Stomach (tissue), 8 donors: ENCODE measurements at regions not wholly inside any gene's neighbourhood (a gene's known extent, or its start where the extent isn't known, plus 50 kb on each side); places are given as distances from the start of the nearest gene placed in this dataset.

Source experiments
- DNase-seq, 2 donors: peaks; one replicate each; pipeline versions ENCODE4 v3.0.0 to v3.0.0-alpha.2; 2013 to 2019
- H3K27ac ChIP-seq, 5 donors: fragments of 200-600 bp in 4 of 5; sonication (generic) in 4 of 5; one replicate each; pipeline ENCODE4 v1.5.1; 2013 to 2019; ENCODE audit warnings: mild to moderate bottlenecking in 1 of 5, moderate library complexity in 1 of 5
- H3K27me3 ChIP-seq, 3 donors: fragments of 200-600 bp; sonication (generic); one replicate each; pipeline ENCODE4 v1.5.1; 2017 to 2019; ENCODE audit warnings: mixed run types in 1 of 3
- H3K36me3 ChIP-seq, 4 donors: fragments of 200-600 bp; sonication (generic); 1 replicate in 3 of 4; 2 replicates in 1 of 4; pipeline ENCODE4 v1.5.1; 2016 to 2019
- H3K4me1 ChIP-seq, 4 donors: fragments of 200-600 bp; sonication (generic); one replicate each; pipeline ENCODE4 v1.5.1; 2016 to 2019
- H3K4me3 ChIP-seq, 4 donors: fragments of 200-600 bp; sonication (generic) in 3 of 4; one replicate each; pipeline ENCODE4 v1.5.1; 2016 to 2019; ENCODE audit warnings: mild to moderate bottlenecking in 1 of 4
- H3K9me3 ChIP-seq, 4 donors: fragments of 200-600 bp; sonication (generic); one replicate each; pipeline ENCODE4 v1.5.1; 2016 to 2019
- EP300 ChIP-seq: sonication (generic); formaldehyde crosslinking; IDR thresholded peaks from one replicate; pipeline ENCODE4 v1.6.1; 2017; ENCODE audit warnings: antibody characterized with exemption
- POLR2A ChIP-seq, 4 donors: fragments of 450-650 bp; IDR thresholded peaks; one replicate each; pipeline ENCODE4 v1.6.1; 2016; ENCODE audit warnings: antibody characterized with exemption in 4 of 4, control low read depth in 2 of 4, mild to moderate bottlenecking in 1 of 4, moderate library complexity in 1 of 4
- POLR2AphosphoS5 ChIP-seq, 3 donors: sonication (generic); formaldehyde crosslinking; IDR thresholded peaks; one replicate each; pipeline ENCODE4 v1.6.1; 2016; ENCODE audit warnings: antibody characterized with exemption in 3 of 3
- WGBS, 5 donors: extraction: QIAGEN DNeasy Blood & Tissue Kit in 3 of 5; methylation state at CpG; one replicate each; pipeline versions ENCODE4 v1.1.5 to v1.1.7; 2013 to 2018; 5-methylcytosine and 5-hydroxymethylcytosine counted together
- intact Hi-C: fragments of 100-400 bp; cut with DNase I; formaldehyde crosslinking; loops from one replicate; pipeline ENCODE4 v1.15.1; 2023; ENCODE audit warnings: low total_unique reads
- TF ChIP-seq, protein P1 (sequence below), 7 experiments: fragments of 450-650 bp in 4 of 7; fragments of 200-600 bp in 3 of 7; sonication (generic) in 3 of 7; IDR thresholded peaks; one replicate each; pipeline ENCODE4 v1.5.1; 2016 to 2019; ENCODE audit warnings: antibody characterized with exemption in 7 of 7, control low read depth in 2 of 7, mild to moderate bottlenecking in 1 of 7
- donor health status: healthy with polysubstance abuse.
- donor health status: Bipolar disorder and iron deficiency.
- donor health status: healthy.

DNA sequence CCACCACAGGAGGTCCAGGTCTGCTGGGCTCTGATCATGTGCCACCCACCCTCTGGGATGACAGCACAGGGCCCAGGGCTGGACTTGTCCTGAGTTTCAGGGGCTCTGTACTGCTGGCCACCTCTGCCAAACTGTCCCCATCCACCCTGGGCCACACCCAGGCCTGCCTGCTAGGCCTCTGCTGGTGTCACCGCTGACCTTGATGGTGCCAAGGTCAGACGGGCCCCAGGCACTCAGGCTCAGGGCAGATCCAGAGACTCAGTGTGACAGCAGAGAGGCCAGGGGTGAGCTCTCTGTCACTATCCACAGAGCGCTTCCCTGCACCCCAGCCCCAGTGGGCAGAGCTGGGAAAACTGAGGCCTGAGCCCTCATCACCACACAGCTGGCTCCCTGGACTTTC lies 75.6 kb downstream of the RMI2 start:
- Histone ChIP-seq H3K36me3 (no peaks in the 10 kb centered on the region), H3K4me3 (no peak overlapping the region), H3K27ac (no peak overlapping the region), H3K27me3 (no peaks in the 10 kb centered on the region), H3K4me1 (no peaks in the 10 kb centered on the region), H3K9me3 (no peaks in the 10 kb centered on the region)
- intact Hi-C loops = no loop called here
- no peak for TF ChIP-seq POLR2AphosphoS5 (IDR thresholded peaks at IDR 0.05)
- TF ChIP-seq POLR2A (IDR thresholded peaks at IDR 0.05) = no peak
- no peak for TF ChIP-seq EP300
- TF ChIP-seq, protein P1, sequence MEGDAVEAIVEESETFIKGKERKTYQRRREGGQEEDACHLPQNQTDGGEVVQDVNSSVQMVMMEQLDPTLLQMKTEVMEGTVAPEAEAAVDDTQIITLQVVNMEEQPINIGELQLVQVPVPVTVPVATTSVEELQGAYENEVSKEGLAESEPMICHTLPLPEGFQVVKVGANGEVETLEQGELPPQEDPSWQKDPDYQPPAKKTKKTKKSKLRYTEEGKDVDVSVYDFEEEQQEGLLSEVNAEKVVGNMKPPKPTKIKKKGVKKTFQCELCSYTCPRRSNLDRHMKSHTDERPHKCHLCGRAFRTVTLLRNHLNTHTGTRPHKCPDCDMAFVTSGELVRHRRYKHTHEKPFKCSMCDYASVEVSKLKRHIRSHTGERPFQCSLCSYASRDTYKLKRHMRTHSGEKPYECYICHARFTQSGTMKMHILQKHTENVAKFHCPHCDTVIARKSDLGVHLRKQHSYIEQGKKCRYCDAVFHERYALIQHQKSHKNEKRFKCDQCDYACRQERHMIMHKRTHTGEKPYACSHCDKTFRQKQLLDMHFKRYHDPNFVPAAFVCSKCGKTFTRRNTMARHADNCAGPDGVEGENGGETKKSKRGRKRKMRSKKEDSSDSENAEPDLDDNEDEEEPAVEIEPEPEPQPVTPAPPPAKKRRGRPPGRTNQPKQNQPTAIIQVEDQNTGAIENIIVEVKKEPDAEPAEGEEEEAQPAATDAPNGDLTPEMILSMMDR (IDR thresholded peaks at IDR 0.05) = no peak
- no peak for DNase-seq
- 89 to 100% (median 92%) methylated on average over 3 of the region's 3 CpGs for WGBS, 5 donors

DNA sequence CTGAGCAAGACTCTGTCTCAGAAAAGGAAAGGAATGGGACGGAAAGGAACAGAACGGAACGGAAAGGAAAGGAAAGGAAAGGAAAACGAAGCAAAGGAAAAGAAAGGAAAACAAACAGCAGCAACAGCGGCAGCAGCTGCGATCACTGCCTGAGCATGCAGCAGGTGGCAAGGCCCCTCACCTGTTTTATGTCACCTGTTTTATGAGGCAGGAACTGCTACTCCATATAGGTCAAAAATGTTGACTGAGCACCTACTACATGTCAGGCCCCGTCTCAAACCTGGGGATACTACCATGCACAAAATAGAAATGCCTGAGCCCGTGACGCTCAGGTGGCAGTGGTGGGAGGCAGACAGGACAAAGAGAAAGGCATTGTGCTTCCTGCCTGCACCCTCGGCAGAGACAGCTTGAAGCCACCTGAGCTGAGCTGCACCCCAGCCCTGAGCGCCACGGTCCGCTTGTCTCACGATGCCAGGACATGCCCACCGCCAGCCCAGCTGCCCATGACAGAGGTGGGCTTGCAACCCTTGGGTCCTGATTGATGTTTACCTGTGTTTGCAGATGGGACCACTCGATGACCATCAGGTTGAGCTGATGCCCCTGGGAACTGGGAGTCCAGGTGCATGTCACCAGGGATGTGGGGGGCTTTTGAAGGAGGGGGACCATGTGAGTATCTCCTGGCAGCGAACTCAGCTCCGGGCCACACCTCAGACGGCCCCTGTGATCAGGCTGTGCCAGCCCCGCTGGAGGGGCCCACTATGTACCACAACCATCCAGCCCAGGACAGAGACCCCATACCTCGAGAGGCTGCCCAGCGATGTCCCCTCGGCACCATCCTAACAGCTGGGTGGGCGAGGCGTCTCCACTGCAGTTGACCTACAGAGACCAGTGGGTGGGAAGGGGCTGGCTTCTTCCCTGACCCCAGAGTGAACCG lies 77.4 kb downstream of the RMI2 start:
- no peak overlapping the region for H3K27ac ChIP-seq
- no peak overlapping the region for H3K4me3 ChIP-seq
- TF ChIP-seq EP300 (no peak), POLR2AphosphoS5 (IDR thresholded peaks at IDR 0.05) (no peak), POLR2A (IDR thresholded peaks at IDR 0.05) (no peak)
- TF ChIP-seq, protein P1 (IDR thresholded peaks at IDR 0.05) = no peak
- H3K4me1 ChIP-seq = no peaks in the 10 kb centered on the region
- 77 to 89% (median 87%) methylated on average over 20 to 26 of the region's 26 CpGs for WGBS, 5 donors
- H3K27me3 ChIP-seq = no peaks in the 10 kb centered on the region
- no peaks in the 10 kb centered on the region for H3K36me3 ChIP-seq
- no peaks in the 10 kb centered on the region for H3K9me3 ChIP-seq
- no peak for DNase-seq
- intact Hi-C loops = no loop called here

DNA sequence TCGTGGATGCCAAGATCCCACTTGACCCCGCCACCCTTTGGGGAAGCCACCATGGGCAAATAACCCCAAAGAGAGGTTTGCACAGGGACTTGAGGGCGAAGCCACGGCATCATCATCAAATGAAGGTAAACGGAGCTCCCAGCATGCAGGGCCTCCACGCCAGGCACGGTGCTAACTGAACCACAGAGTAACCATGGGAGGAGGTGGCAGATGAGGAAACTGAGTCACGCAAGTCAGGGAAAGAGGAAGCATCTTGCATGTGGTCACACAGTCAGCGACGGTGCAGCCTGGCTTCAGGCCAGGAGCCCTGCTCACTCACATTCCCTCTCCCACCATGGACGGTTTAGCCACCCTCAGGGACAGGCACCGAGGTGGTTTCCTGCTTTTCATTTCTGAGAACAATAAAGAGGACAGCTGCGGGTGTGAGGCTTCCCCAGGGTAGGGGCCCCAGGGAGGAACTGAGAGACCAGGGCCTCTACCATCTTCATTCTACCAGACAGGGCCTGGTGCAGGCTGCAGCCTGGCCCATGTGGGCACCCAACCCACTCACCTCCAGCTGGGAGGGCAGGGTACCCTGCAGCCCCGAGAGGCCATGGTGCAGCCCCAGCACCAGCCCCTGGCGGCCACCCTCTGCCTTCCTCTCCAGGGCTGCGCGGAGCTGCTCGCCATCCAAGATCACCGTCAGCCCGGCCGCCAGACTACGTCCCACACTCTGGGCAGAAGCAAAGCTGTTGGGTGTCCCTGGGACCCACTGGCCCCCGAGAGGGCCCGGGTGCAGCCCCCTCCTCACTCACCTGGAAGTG lies 78.3 kb downstream of the RMI2 start:
- Histone ChIP-seq H3K4me1 (no peaks in the 10 kb centered on the region), H3K36me3 (no peaks in the 10 kb centered on the region), H3K27ac (no peak overlapping the region), H3K4me3 (no peak overlapping the region), H3K9me3 (no peaks in the 10 kb centered on the region), H3K27me3 (no peaks in the 10 kb centered on the region)
- no peak for DNase-seq
- WGBS, 5 donors = 68 to 82% (median 78%) methylated on average over 15 to 24 of the region's 24 CpGs
- intact Hi-C loops = no loop called here
- TF ChIP-seq EP300 (no peak), POLR2AphosphoS5 (IDR thresholded peaks at IDR 0.05) (no peak)
- TF ChIP-seq, protein P1 (IDR thresholded peaks at IDR 0.05) = no peak

DNA sequence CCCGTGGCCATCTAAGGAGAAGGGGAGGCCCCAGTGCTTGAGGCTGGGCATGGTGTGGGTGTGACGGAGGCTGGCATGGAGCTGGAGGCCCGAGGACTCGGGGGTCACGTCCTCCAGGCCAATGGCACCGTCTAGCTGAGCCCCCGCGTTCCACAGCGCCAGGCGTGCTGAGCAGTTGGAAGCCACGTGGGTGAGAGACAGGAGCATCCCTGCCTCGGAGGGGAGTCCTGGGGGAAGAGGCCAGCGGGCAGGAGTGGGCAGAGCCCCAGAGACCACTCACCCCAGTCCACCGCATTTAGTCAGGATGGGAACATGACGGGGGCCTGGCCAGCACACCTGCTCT lies 78.8 kb downstream of the RMI2 start:
- no peak overlapping the region for H3K4me3 ChIP-seq
- 90 to 95% (median 91%) methylated on average over 7 to 15 of the region's 15 CpGs for WGBS, 5 donors
- H3K27ac ChIP-seq = no peak overlapping the region
- TF ChIP-seq, protein P1 (IDR thresholded peaks at IDR 0.05) = no peak
- TF ChIP-seq POLR2A (IDR thresholded peaks at IDR 0.05) (no peak), EP300 (no peak), POLR2AphosphoS5 (IDR thresholded peaks at IDR 0.05) (no peak)
- intact Hi-C loops = no loop called here
- H3K36me3 ChIP-seq = no peaks in the 10 kb centered on the region
- H3K9me3 ChIP-seq = no peaks in the 10 kb centered on the region
- no peak for DNase-seq
- no peaks in the 10 kb centered on the region for H3K27me3 ChIP-seq
- H3K4me1 ChIP-seq = no peaks in the 10 kb centered on the region
